Upper lobe of right lung (tissue), 1 donor: ENCODE measurements at regions not wholly inside any gene's neighbourhood (a gene's known extent, or its start where the extent isn't known, plus 50 kb on each side); places are given as distances from the start of the nearest gene placed in this dataset.

Source experiments
- ATAC-seq: fragments of 200-7000 bp; cut with Tn5 transposase; one replicate; pipeline ENCODE4 v1.9.1; 2020; ENCODE audit warnings: mild to moderate bottlenecking, moderate library complexity
- DNase-seq: peaks from one replicate; pipeline ENCODE4 v3.0.0-alpha.2; 2020
- H3K27ac ChIP-seq: fragments of 200-600 bp; one replicate; pipeline ENCODE4 v1.8.0; 2022
- H3K27me3 ChIP-seq: fragments of 200-600 bp; one replicate; pipeline ENCODE4 v1.8.0; 2022; ENCODE audit warnings: mild to moderate bottlenecking
- H3K36me3 ChIP-seq: fragments of 200-600 bp; one replicate; pipeline ENCODE4 v1.8.0; 2022
- H3K4me1 ChIP-seq: fragments of 200-600 bp; one replicate; pipeline ENCODE4 v1.8.0; 2022
- H3K4me3 ChIP-seq: fragments of 200-600 bp; one replicate; pipeline ENCODE4 v1.8.0; 2022; ENCODE audit warnings: mild to moderate bottlenecking
- H3K9me3 ChIP-seq: fragments of 200-600 bp; one replicate; pipeline ENCODE4 v1.8.0; 2022
- intact Hi-C: fragments of 100-400 bp; cut with DNase I; formaldehyde crosslinking; loops from one replicate; pipeline ENCODE4 v1.11.0; 2022
- TF ChIP-seq, protein P1 (sequence below): fragments of 200-600 bp; IDR thresholded peaks from one replicate; pipeline ENCODE4 v1.8.0; 2022; ENCODE audit warnings: antibody characterized with exemption
- donor health status: DM: no; HTN: yes; CAD: no; lungs with severe emphysema.

- no peak for DNase-seq
- no peak overlapping the region for H3K4me3 ChIP-seq
- no peak for ATAC-seq
- no peaks in the 10 kb centered on the region for H3K36me3 ChIP-seq
- H3K9me3 ChIP-seq, result no peaks in the 10 kb centered on the region
- no peaks in the 10 kb centered on the region for H3K4me1 ChIP-seq
- H3K27me3 ChIP-seq, result no peaks in the 10 kb centered on the region
- intact Hi-C loops, result no loop called here
- TF ChIP-seq, protein P1, sequence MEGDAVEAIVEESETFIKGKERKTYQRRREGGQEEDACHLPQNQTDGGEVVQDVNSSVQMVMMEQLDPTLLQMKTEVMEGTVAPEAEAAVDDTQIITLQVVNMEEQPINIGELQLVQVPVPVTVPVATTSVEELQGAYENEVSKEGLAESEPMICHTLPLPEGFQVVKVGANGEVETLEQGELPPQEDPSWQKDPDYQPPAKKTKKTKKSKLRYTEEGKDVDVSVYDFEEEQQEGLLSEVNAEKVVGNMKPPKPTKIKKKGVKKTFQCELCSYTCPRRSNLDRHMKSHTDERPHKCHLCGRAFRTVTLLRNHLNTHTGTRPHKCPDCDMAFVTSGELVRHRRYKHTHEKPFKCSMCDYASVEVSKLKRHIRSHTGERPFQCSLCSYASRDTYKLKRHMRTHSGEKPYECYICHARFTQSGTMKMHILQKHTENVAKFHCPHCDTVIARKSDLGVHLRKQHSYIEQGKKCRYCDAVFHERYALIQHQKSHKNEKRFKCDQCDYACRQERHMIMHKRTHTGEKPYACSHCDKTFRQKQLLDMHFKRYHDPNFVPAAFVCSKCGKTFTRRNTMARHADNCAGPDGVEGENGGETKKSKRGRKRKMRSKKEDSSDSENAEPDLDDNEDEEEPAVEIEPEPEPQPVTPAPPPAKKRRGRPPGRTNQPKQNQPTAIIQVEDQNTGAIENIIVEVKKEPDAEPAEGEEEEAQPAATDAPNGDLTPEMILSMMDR, result no peak
- no peak overlapping the region for H3K27ac ChIP-seq
Measured at GRCh38 chr2:13103778-13104493, 387.2 kb downstream of the TRIB2 start.

- Histone ChIP-seq H3K9me3 (no peaks in the 10 kb centered on the region), H3K27me3 (no peaks in the 10 kb centered on the region), H3K4me1 (no peaks in the 10 kb centered on the region), H3K27ac (no peak overlapping the region), H3K36me3 (no peaks in the 10 kb centered on the region), H3K4me3 (no peak overlapping the region)
- no peak for ATAC-seq
- TF ChIP-seq, protein P1, result no peak
- DNase-seq, result no peak
- intact Hi-C loops, result no loop called here
Measured at GRCh38 chr2:13104723-13105122, 388.0 kb downstream of the TRIB2 start.

DNA sequence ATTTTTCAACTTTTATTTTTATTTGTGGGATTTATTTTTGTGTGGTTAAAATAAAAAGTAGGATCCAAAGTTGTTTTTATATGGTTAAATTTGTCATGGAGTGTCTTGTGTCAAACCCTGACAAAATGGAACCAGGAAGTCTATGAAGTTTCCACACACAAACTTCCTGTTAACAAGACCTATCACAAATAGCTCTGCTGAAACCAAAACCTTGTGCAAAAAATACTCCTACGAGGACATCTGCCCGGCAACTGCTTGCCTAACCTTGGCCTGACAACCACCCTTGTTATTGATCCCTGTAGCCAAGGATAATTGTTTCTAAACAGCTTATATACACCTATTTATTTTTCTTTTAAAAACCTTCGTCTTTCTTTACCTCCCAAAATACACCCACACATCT is 389.6 kb downstream of the TRIB2 start:
- no peaks in the 10 kb centered on the region for H3K4me1 ChIP-seq
- ATAC-seq (no peak), DNase-seq (no peak)
- no peaks in the 10 kb centered on the region for H3K27me3 ChIP-seq
- TF ChIP-seq, protein P1, result no peak
- H3K27ac ChIP-seq, result no peak overlapping the region
- intact Hi-C loops, result no loop called here
- H3K36me3 ChIP-seq, result no peaks in the 10 kb centered on the region
- H3K9me3 ChIP-seq, result no peaks in the 10 kb centered on the region
- no peak overlapping the region for H3K4me3 ChIP-seq

DNA sequence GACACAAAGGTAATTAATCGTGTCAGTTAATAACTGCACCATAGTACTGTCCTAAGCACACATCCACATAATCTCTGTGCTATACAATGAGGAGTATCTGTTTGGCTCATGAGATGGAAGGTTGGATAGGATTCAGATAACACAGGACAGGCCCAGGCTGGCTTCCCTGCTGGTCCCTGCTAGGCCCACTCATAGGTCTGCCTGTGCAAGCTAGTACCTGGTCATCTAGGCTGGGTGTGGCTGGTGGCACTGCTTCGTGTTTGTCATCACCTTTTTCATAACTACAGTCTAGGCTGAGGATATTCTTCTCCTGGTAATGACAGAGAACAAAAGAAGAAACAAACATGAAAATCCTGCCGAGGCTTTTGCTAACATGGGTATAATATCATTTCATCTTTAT is 392.8 kb downstream of the TRIB2 start:
- no peak for ATAC-seq

DNA sequence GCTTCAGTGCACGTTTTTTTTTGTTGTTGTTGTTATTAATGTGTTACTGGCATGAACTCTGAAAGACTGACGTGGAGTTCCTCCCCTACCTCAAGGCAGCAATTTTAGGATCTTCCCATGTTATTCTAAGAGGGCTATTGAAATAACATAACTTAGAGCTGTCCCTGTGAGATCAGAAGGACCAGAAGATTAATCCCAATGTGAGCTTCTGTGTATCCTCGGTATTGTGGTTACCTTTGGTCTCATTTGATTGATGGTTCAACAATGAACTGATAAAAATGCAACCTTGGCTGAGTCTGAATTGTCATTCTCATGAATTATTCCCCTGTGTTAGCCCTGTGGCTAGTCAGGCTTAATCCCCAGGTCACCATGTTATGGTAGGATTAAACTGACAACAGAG is 394.1 kb downstream of the TRIB2 start:
- TF ChIP-seq, protein P1, result no peak
- ATAC-seq (no peak), DNase-seq (no peak)
- Histone ChIP-seq H3K27me3 (no peaks in the 10 kb centered on the region), H3K27ac (no peak overlapping the region), H3K4me3 (no peak overlapping the region), H3K4me1 (no peaks in the 10 kb centered on the region), H3K9me3 (no peaks in the 10 kb centered on the region), H3K36me3 (no peaks in the 10 kb centered on the region)
- intact Hi-C loops, result no loop called here

More for the DNA sequence above, 392.8 kb downstream of the TRIB2 start:
- H3K4me1 ChIP-seq, result no peaks in the 10 kb centered on the region
- no peak overlapping the region for H3K4me3 ChIP-seq
- H3K36me3 ChIP-seq, result no peaks in the 10 kb centered on the region
- H3K27ac ChIP-seq, result no peak overlapping the region
- no peaks in the 10 kb centered on the region for H3K9me3 ChIP-seq
- no peak for DNase-seq
- H3K27me3 ChIP-seq, result no peaks in the 10 kb centered on the region
- TF ChIP-seq, protein P1, result no peak
- intact Hi-C loops, result no loop called here

- DNase-seq, result no peak
- intact Hi-C loops, result no loop called here
- H3K4me3 ChIP-seq, result no peak overlapping the region
- H3K27ac ChIP-seq, result no peak overlapping the region
- ATAC-seq, result no peak
- H3K9me3 ChIP-seq, result no peaks in the 10 kb centered on the region
- H3K27me3 ChIP-seq, result no peaks in the 10 kb centered on the region
- TF ChIP-seq, protein P1, result no peak
- no peaks in the 10 kb centered on the region for H3K36me3 ChIP-seq
- no peaks in the 10 kb centered on the region for H3K4me1 ChIP-seq
Measured at GRCh38 chr2:13113002-13113401, 396.3 kb downstream of the TRIB2 start.
